B cell (primary cell): ENCODE measurements at regions not wholly inside any gene's neighbourhood (a gene's known extent, or its start where the extent isn't known, plus 50 kb on each side); places are given as distances from the start of the nearest gene placed in this dataset.

Experiments
- ATAC-seq: fragments of 200-7000 bp; cut with Tn5 transposase; one replicate; pipeline ENCODE4 v1.10.0; 2021; ENCODE audit warnings: low read depth, mild to moderate bottlenecking, moderate number of reproducible peaks, moderate library complexity
- CTCF ChIA-PET: fragments of 350-600 bp; sonication (Branson Sonifier 250); formaldehyde crosslinking; loops from one replicate; lab custom pipeline; 2021; ENCODE audit warnings: antibody characterized with exemption, inconsistent platforms; lab: Charles Lee
- POLR2A ChIA-PET: fragments of 350-600 bp; sonication (Branson Sonifier 250); formaldehyde crosslinking; loops from one replicate; lab custom pipeline; 2021; ENCODE audit warnings: antibody characterized with exemption; lab: Charles Lee
- DNase-seq: peaks from one replicate; pipeline ENCODE4 v3.0.0; 2013
- H2AFZ ChIP-seq: 2 replicates; pipeline ENCODE4 v1.6.1; 2012; ENCODE audit warnings: mild to moderate bottlenecking, low read depth, low read length; ENCODE audit not compliant: insufficient read depth, poor library complexity, severe bottlenecking
- H3K27ac ChIP-seq, 2 donors: 1 replicate in 1 of 2; 2 replicates in 1 of 2; pipeline ENCODE4 v1.5.1; 2012 to 2013; ENCODE audit warnings: low read length in 2 of 2, mild to moderate bottlenecking in 2 of 2, moderate library complexity in 1 of 2
- H3K27me3 ChIP-seq, 4 experiments: fragments of 200-600 bp in 1 of 4; sonication (generic) in 1 of 4; replicated peaks in 1 of 4; 1 replicate in 2 of 4; 2 replicates in 2 of 4; pipeline versions ENCODE4 v1.6.1 to v1.7.0; 2013 to 2016; ENCODE audit warnings: low read length in 3 of 4, mild to moderate bottlenecking in 2 of 4, mixed read lengths in 1 of 4, moderate library complexity in 1 of 4; ENCODE audit not compliant: insufficient read depth in 4 of 4, control insufficient read depth in 3 of 4; ENCODE audit errors: control extremely low read depth in 1 of 4
- H3K36me3 ChIP-seq, 2 experiments: replicated peaks in 1 of 2; 1 replicate in 1 of 2; 2 replicates in 1 of 2; pipeline versions ENCODE4 v1.6.1 to v1.7.1; 2013; ENCODE audit warnings: low read length in 1 of 2; ENCODE audit not compliant: insufficient read depth in 2 of 2, control insufficient read depth in 1 of 2; ENCODE audit errors: control extremely low read depth in 1 of 2, extremely low read depth in 1 of 2
- H3K4me1 ChIP-seq, 2 donors: fragments of 200-600 bp in 1 of 2; sonication (generic) in 1 of 2; 1 replicate in 1 of 2; 2 replicates in 1 of 2; pipeline versions ENCODE4 v1.5.1 to v1.6.1; 2013 to 2017; ENCODE audit warnings: low read length in 2 of 2; ENCODE audit not compliant: control insufficient read depth in 2 of 2, insufficient read depth in 2 of 2
- H3K4me2 ChIP-seq: replicated peaks from 2 replicates; pipeline ENCODE3; 2012; ENCODE audit warnings: mild to moderate bottlenecking, low read depth, low read length; ENCODE audit not compliant: poor library complexity, severe bottlenecking
- H3K4me3 ChIP-seq, 5 experiments: fragments of 200-600 bp in 1 of 5; sonication (generic) in 1 of 5; 1 replicate in 3 of 5; 2 replicates in 2 of 5; pipeline versions ENCODE4 v1.5.1 to v1.7.0; 2011 to 2016; ENCODE audit warnings: low read length in 4 of 5, mild to moderate bottlenecking in 4 of 5, low read depth in 2 of 5, control low read depth in 1 of 5, moderate library complexity in 1 of 5; ENCODE audit not compliant: insufficient read depth in 1 of 5; ENCODE audit errors: control extremely low read depth in 1 of 5, extremely low read depth in 1 of 5
- H3K79me2 ChIP-seq: fragments of 200-600 bp; sonication (generic); one replicate; pipeline ENCODE4 v1.6.0; 2016; ENCODE audit warnings: low read length; ENCODE audit not compliant: control insufficient read depth, insufficient read depth
- H3K9ac ChIP-seq: fragments of 200-600 bp; sonication (generic); 2 replicates; pipeline ENCODE4 v1.6.1; 2017; ENCODE audit warnings: mild to moderate bottlenecking, low read length, moderate library complexity
- H3K9me3 ChIP-seq, 3 donors: one replicate each; pipeline versions ENCODE4 v1.6.1 to v1.7.1; 2013; ENCODE audit warnings: low read length in 2 of 3; ENCODE audit not compliant: control insufficient read depth in 2 of 3, insufficient read depth in 1 of 3; ENCODE audit errors: control extremely low read depth in 1 of 3
- H4K20me1 ChIP-seq: 2 replicates; pipeline ENCODE4 v1.6.0; 2012; ENCODE audit warnings: mild to moderate bottlenecking, low read length; ENCODE audit not compliant: insufficient read depth, control insufficient read depth, poor library complexity, severe bottlenecking
- H3K27ac Mint-ChIP-seq: one replicate; pipeline ENCODE4 v1.8.0; 2021; ENCODE audit warnings: mixed read lengths
- H3K27me3 Mint-ChIP-seq: one replicate; pipeline ENCODE4 v1.8.0; 2021; ENCODE audit warnings: mixed read lengths
- H3K4me1 Mint-ChIP-seq: one replicate; pipeline ENCODE4 v1.8.0; 2021; ENCODE audit warnings: mixed read lengths
- H3K4me3 Mint-ChIP-seq: one replicate; pipeline ENCODE4 v1.8.0; 2021; ENCODE audit warnings: mixed read lengths
- H3K9me3 Mint-ChIP-seq: one replicate; pipeline ENCODE4 v1.8.0; 2022; ENCODE audit warnings: mixed read lengths; ENCODE audit not compliant: insufficient read depth
- CTCF ChIP-seq: fragments of 200-600 bp; IDR thresholded peaks from one replicate; pipeline ENCODE4 v1.8.0; 2022; ENCODE audit warnings: antibody characterized with exemption, mild to moderate bottlenecking
- EZH2 ChIP-seq: IDR thresholded peaks from 2 replicates; pipeline ENCODE4 v1.6.1; 2012; ENCODE audit warnings: borderline replicate concordance, low read depth, mild to moderate bottlenecking, moderate library complexity, low read length; ENCODE audit not compliant: insufficient read depth, poor library complexity, severe bottlenecking
- WGBS: methylation state at CpG from one replicate; pipeline ENCODE4 v1.1.5; 2013; ENCODE audit warnings: missing lambda C conversion rate; ENCODE audit not compliant: insufficient coverage; 5-methylcytosine and 5-hydroxymethylcytosine counted together
- intact Hi-C: fragments of 100-400 bp; cut with micrococcal nuclease; formaldehyde crosslinking; loops from one replicate; pipeline ENCODE4 v1.10.0; 2022

- no CpG with 5 or more reads among the region's 2 CpGs for WGBS
- Histone ChIP-seq H3K9me3 (no peaks in the 10 kb centered on the region), H3K4me3 (no peak overlapping the region), H3K79me2 (no peaks in the 10 kb centered on the region), H2AFZ (no peak overlapping the region), H3K4me2 (no peak overlapping the region), H3K9ac (no peak overlapping the region), H4K20me1 (no peaks in the 10 kb centered on the region), H3K27me3 (no peaks in the 10 kb centered on the region), H3K4me1 (no peaks in the 10 kb centered on the region), H3K36me3 (no peaks in the 10 kb centered on the region), H3K27ac (no peak overlapping the region)
- ChIA-PET CTCF (no interaction called here), POLR2A (no interaction called here)
- Mint-ChIP-seq H3K4me1 (no peaks in the 10 kb centered on the region), H3K27me3 (no peaks in the 10 kb centered on the region), H3K9me3 (no peaks in the 10 kb centered on the region), H3K4me3 (no peak overlapping the region), H3K27ac (no peak overlapping the region)
- TF ChIP-seq CTCF (no peak), EZH2 (no peak)
- DNase-seq, result no peak
- no peak for ATAC-seq
- intact Hi-C loops, result no loop called here
Observed at GRCh38 chr3:99466331-99466730, 172.1 kb upstream of the COL8A1 start.

- peaks cover 2% of the 10 kb centered on the region for H3K9me3 Mint-ChIP-seq
- no peak overlapping the region for H3K27ac Mint-ChIP-seq
- Histone ChIP-seq H2AFZ (no peak overlapping the region), H3K9me3 (no peaks in the 10 kb centered on the region), H3K79me2 (no peaks in the 10 kb centered on the region), H3K4me2 (no peak overlapping the region), H3K4me3 (no peak overlapping the region), H3K27me3 (no peaks in the 10 kb centered on the region), H3K9ac (no peak overlapping the region), H3K4me1 (no peaks in the 10 kb centered on the region), H3K36me3 (no peaks in the 10 kb centered on the region), H3K27ac (no peak overlapping the region), H4K20me1 (no peaks in the 10 kb centered on the region)
- H3K27me3 Mint-ChIP-seq, result no peaks in the 10 kb centered on the region
- CTCF ChIA-PET, result no interaction called here
- POLR2A ChIA-PET, result no interaction called here
- DNase-seq (no peak), ATAC-seq (no peak)
- intact Hi-C loops, result no loop called here
- no peaks in the 10 kb centered on the region for H3K4me1 Mint-ChIP-seq
- TF ChIP-seq CTCF (no peak), EZH2 (no peak)
- H3K4me3 Mint-ChIP-seq, result no peak overlapping the region
- WGBS, result 86% methylated on average over 1 of the region's 3 CpGs
Observed at GRCh38 chr3:99458013-99458412, 180.4 kb upstream of the COL8A1 start.
